ENCODE measurements at regions not wholly inside any gene's neighbourhood (a gene's known extent, or its start where the extent isn't known, plus 50 kb on each side); places are given as distances from the start of the nearest gene placed in this dataset.

DNA sequence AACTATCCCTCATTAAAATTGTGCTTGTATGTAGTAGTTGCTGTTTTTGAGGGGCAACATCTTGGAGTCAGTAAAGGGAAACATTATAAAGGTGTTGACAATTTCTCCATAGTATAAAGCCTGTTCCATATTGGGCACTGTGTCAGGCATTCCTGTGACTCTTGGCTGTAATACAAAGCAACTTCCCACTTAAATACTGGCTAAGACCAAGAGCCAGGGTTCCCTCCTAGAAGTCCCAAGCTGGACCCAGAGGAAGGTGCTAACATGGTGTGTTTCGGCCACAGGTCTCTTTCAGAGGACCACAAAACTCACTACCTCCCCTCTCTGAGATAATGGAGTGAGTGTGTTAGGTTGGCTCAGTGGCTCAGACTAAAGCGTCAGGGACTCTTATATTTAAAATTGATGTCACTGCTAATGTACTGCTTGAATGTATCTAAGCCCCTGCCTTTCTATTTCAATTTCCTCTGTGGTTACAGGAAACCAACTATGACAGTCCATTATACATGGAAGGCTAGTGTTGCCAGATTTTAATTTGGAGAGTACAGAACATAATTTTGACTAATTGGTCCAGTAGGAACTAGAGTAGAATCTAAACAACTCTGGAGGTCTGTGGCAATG, 74.7 kb upstream of the RGL1 start:
- H3K36me3 Mint-ChIP-seq, result peaks cover 0 to 5% (median 5%) of the 10 kb centered on the region in 3 donors
- DNase-seq, result no peak
- peaks cover 0 to 3% (median 0%) of the 10 kb centered on the region in 5 donors for H3K27me3 Mint-ChIP-seq
- H3K27ac Mint-ChIP-seq, result no peak overlapping the region
- H3K9me3 Mint-ChIP-seq, result peaks cover 0 to 5% (median 0%) of the 10 kb centered on the region in 9 donors
- no peaks in the 10 kb centered on the region for H3K4me1 Mint-ChIP-seq
- ATAC-seq, result no peak
- H3K4me3 Mint-ChIP-seq, result no peak overlapping the region
- POLR2A ChIA-PET, result no interaction called here

DNA sequence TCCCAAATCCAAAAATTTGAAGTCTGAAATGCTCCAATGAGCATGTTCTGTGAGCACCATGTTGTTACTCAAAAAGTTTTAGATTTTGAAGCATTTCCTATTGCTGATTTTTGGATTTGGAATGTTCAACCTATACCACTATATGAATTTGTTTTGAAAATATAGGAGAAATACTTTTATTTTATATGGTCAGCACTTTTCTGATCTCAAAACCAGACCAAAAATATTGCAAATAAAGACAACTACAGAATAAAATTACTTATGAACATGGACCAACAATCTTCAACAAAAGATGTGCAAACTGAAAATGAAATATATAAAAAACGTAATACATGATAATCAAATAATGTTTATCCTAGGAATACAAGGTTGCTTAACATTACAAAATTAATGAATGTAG, 73.7 kb upstream of the APOBEC4 start:
- H3K27me3 Mint-ChIP-seq, result peaks cover 0 to 3% (median 0%) of the 10 kb centered on the region in 5 donors
- POLR2A ChIA-PET, result no interaction called here
- peaks cover 0 to 5% (median 0%) of the 10 kb centered on the region in 9 donors for H3K9me3 Mint-ChIP-seq
- H3K4me1 Mint-ChIP-seq, result no peaks in the 10 kb centered on the region
- DNase-seq (no peak), ATAC-seq (no peak)
- H3K4me3 Mint-ChIP-seq, result no peak overlapping the region
- no peak overlapping the region for H3K27ac Mint-ChIP-seq
- peaks cover 0 to 5% (median 5%) of the 10 kb centered on the region in 3 donors for H3K36me3 Mint-ChIP-seq

DNA sequence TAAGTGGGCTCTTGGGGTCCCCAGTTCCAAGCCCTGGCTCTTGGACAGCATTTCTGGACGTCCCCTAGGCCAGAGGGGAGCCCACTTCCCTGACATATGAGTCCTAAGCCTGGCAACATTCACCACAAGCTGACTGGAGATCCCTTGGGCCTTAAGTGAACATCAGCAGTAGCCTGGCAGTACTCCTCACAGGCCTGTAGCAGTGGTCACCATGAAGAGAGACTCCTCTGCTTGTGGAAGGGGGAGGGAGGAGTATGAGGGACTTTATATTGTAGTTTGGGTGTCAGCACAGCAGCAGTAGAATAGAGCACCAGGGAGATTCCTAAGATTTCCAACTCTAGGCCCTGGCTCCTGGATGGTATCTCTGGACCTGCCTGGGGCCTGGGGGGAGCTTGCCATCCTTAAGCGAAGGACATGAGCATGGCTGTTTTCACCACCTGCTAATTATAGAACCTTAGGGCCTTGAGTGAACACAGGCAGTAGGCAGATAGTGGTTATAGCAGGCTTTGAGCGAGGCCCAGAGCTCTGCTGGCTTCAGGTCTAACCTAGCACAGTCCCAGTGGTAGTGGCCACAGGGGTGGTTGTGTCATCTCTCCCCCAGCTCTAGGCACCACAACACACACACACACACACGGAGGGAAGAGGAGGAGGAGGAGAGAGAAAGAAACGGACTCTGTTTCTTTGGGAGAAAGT, 71.4 kb upstream of the APOBEC4 start:
- Mint-ChIP-seq H3K27me3 (peaks cover 0 to 3% (median 0%) of the 10 kb centered on the region in 5 donors), H3K27ac (peak overlapping the region in 1 of 10 donors; percentile 33)
- ATAC-seq, result no peak

DNA sequence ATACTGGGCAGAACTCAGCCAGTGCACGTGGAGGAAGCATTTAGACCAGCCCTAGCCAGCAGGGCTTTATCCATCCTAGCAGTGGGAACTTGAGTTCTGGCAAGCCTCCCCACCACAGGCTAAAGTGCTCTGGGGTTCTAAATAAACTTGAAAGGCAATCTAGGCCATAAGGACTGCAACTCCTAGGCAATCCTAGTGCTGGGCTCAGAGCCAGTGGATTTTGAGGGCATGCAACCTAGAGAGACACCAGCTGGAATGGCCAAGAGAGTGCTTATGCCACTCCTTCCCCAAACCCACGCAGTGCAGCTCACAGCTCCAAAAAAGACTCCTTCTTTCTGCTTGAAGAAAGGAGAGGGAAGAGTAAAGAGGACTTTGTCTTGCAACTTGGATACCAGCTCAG, 70.5 kb upstream of the APOBEC4 start:
- Mint-ChIP-seq H3K27ac (no peak overlapping the region), H3K4me3 (no peak overlapping the region), H3K4me1 (no peaks in the 10 kb centered on the region), H3K9me3 (peaks cover 0 to 5% (median 0%) of the 10 kb centered on the region in 9 donors), H3K36me3 (peaks cover 0 to 5% (median 5%) of the 10 kb centered on the region in 3 donors), H3K27me3 (peaks cover 0 to 3% (median 0%) of the 10 kb centered on the region in 5 donors)
- POLR2A ChIA-PET, result no interaction called here
- DNase-seq, result no peak
- ATAC-seq, result no peak

More for the DNA sequence above, 71.4 kb upstream of the APOBEC4 start:
- Mint-ChIP-seq H3K36me3 (peaks cover 0 to 5% (median 5%) of the 10 kb centered on the region in 3 donors), H3K4me1 (no peaks in the 10 kb centered on the region), H3K4me3 (no peak overlapping the region), H3K9me3 (peaks cover 0 to 5% (median 0%) of the 10 kb centered on the region in 9 donors)
- DNase-seq, result no peak
- POLR2A ChIA-PET, result no interaction called here

DNA sequence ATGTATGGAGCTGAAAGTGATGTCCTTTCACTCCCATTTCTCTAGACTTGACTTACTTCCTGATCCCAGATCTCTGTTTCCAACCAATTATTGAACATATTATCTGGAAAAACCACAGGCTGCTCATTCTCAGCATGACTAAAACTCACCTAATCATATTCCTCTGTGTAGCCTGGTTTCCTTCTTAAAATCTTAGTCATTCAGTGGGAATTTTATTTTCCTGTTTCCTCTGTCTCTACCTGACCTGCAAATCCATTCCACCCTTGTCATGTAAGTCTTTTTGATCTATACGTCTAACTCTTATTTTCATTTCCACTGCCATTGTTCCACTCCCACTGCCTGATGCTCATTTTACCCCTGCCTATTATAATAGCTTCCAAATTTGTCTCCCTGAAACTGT, 67.9 kb upstream of the APOBEC4 start:
- Mint-ChIP-seq H3K27me3 (no peaks in the 10 kb centered on the region), H3K36me3 (peaks cover 0 to under 1% (median 0%) of the 10 kb centered on the region in 3 donors), H3K27ac (no peak overlapping the region), H3K4me3 (no peak overlapping the region), H3K4me1 (no peaks in the 10 kb centered on the region), H3K9me3 (no peaks in the 10 kb centered on the region)
- DNase-seq (no peak), ATAC-seq (no peak)
- POLR2A ChIA-PET, result no interaction called here

DNA sequence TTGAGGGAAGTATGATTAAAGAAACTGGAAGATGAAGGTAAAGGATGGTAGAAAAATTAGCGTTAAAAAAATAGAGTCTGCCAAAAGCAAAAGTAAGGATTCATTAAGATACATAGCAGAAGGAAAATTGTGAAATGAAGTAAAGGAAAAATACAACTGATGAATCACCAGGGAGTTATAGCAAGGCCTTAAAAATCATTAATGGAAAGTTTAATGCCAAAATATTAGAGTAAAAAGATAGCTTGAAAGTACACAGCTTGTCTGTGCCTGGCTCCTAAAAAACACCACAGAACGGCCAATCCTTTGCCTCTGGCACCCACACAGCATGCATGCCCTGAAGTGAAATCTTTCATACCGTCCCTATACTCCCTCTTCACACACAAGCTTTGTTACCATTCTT, 66.9 kb upstream of the APOBEC4 start:
- no peak for ATAC-seq
- H3K4me1 Mint-ChIP-seq, result no peaks in the 10 kb centered on the region
- POLR2A ChIA-PET, result no interaction called here
- no peak overlapping the region for H3K4me3 Mint-ChIP-seq
- H3K9me3 Mint-ChIP-seq, result no peaks in the 10 kb centered on the region
- H3K36me3 Mint-ChIP-seq, result peaks cover 0 to 2% (median 0%) of the 10 kb centered on the region in 3 donors
- no peak overlapping the region for H3K27ac Mint-ChIP-seq
- no peaks in the 10 kb centered on the region for H3K27me3 Mint-ChIP-seq
- no peak for DNase-seq

DNA sequence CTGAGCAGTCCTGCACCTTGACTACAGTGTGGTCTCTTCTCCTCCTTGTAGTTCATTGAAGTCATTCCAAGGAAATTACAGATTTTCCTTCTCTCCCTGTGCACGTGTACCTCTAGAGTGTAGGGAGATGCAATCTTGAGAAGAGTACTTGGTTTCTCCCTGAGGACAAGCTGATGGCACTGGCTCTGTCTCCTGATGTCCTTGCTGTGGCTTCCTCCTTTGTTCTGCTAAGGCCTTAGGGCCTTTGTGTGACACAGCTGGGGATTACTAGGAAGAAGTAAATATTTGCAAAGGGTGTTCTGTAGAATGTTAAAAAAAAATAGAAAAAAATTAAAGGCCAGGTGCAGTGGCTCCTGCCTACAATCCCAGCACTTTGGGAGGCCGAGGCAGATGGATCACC, 66.2 kb upstream of the APOBEC4 start:
- Mint-ChIP-seq H3K36me3 (peaks cover 0 to 2% (median 0%) of the 10 kb centered on the region in 3 donors), H3K27ac (no peak overlapping the region), H3K4me1 (no peaks in the 10 kb centered on the region), H3K27me3 (no peaks in the 10 kb centered on the region), H3K9me3 (no peaks in the 10 kb centered on the region), H3K4me3 (no peak overlapping the region)
- POLR2A ChIA-PET, result no interaction called here
- ATAC-seq, result no peak
- no peak for DNase-seq

DNA sequence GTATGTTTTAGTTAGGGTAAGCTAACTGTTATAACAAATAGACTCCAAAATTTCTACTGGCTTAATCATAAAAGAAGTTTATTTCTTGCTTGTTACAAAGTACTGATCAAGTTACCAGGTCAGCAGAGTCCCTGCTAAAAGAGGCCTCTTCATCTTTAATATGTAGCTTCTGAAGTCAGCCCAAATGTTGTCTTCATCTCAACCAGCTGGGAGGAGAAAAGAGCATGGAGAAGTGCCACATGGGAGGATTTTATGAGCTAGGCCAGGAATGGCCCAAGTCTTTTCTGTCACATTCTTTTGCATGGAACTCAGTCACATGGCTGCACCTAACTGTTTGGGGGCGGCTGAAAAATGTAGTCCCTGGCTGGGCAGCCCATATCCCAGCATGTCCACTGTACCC, 63.2 kb upstream of the APOBEC4 start:
- Mint-ChIP-seq H3K27me3 (no peaks in the 10 kb centered on the region), H3K27ac (no peak overlapping the region), H3K9me3 (no peaks in the 10 kb centered on the region), H3K36me3 (peaks cover 0 to 9% (median 0%) of the 10 kb centered on the region in 3 donors), H3K4me3 (no peak overlapping the region), H3K4me1 (no peaks in the 10 kb centered on the region)
- POLR2A ChIA-PET, result no interaction called here
- ATAC-seq (no peak), DNase-seq (no peak)

DNA sequence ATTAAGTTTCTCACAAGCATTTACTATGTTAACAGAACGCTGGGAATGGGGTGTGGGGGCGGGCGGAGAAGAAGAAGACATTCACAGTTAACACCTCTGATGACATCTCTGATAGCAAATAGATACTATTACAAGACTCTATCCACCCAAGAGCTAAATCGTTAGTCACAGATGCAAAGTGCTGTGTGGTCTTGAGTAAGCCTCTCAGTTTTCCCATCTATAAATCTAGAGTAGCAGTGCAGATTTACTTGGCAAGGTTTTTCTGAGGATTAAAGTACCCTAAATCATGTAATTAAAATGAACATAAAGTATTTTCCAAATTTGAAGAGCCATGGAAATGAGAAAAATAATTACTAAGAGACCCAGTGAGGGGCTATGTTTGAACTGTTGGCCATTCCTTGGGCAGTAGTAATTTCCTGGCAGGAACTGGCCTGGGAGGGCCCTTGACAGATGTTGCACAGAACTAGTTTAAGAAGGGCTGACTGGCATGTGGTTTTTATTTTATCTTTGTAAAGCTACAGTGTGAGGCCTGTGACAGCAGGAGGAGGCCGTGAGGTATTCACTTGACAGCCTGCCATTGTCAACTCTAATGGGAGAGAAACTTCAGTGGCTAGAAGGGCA, 58.7 kb upstream of the APOBEC4 start:
- ATAC-seq (no peak), DNase-seq (no peak)
- POLR2A ChIA-PET, result no interaction called here
- no peaks in the 10 kb centered on the region for H3K9me3 Mint-ChIP-seq
- no peak overlapping the region for H3K4me3 Mint-ChIP-seq
- no peaks in the 10 kb centered on the region for H3K27me3 Mint-ChIP-seq
- peak overlapping the region in 1 of 10 donors; percentile 20 for H3K27ac Mint-ChIP-seq
- H3K4me1 Mint-ChIP-seq, result no peaks in the 10 kb centered on the region
- H3K36me3 Mint-ChIP-seq, result peaks cover 0 to 14% (median 0%) of the 10 kb centered on the region in 3 donors

DNA sequence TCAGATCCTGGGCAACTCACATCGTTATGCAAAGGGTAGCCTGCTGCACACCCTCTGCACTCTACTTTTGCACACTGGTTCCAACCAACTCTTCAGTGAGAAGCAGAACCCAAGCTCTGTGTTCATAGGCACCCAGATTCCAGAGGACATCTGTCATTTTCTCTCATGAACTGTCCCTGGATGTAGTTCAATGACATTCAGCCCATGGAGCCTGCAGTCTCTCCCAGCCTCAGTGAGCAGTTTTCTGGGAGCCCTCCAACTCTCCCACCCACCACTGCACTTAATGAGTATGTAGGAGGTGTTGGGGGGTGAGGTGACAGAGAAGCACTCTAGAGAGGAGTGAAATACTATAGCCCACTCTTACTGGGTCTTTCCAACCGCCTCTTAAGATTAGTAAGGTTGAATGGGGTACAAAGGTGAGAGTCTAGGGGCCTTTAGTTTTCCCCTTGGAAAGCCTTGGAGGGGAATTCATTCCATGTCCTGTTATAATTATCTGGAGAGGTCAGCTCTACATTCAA, 58.1 kb upstream of the APOBEC4 start:
- peak overlapping the region in 2 of 10 donors; percentile 20 to 79 for H3K27ac Mint-ChIP-seq
- no peaks in the 10 kb centered on the region for H3K27me3 Mint-ChIP-seq
- POLR2A ChIA-PET, result no interaction called here
- no peak for DNase-seq
- no peak overlapping the region for H3K4me3 Mint-ChIP-seq
- no peaks in the 10 kb centered on the region for H3K4me1 Mint-ChIP-seq
- H3K36me3 Mint-ChIP-seq, result peaks cover 0 to 14% (median 0%) of the 10 kb centered on the region in 3 donors
- no peaks in the 10 kb centered on the region for H3K9me3 Mint-ChIP-seq
- ATAC-seq, result no peak

DNA sequence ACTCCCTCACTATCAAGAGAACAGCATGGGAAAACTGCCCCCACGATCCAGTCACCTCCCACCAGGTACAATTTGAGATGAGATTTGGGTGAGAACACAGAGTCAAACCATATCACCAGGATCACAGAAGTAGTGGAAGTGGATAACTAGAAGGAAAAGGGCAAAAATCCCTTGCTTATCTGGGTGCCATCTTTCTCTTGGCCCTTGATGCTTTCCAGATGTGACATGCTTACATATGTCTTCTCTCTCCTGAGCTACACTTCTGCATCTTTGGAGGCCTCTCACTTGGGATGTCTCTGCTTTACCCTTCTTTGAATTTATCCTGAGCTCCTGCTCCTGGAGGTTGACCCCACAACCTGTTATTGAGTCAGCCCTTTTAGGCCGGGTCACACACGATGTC, 57.6 kb upstream of the APOBEC4 start:
- Mint-ChIP-seq H3K4me1 (no peaks in the 10 kb centered on the region), H3K27ac (peak overlapping the region in 2 of 10 donors; percentile 36 to 79), H3K27me3 (no peaks in the 10 kb centered on the region), H3K9me3 (no peaks in the 10 kb centered on the region), H3K36me3 (peaks cover 0 to 11% (median 0%) of the 10 kb centered on the region in 3 donors), H3K4me3 (no peak overlapping the region)
- ATAC-seq (no peak), DNase-seq (no peak)
- POLR2A ChIA-PET, result no interaction called here

DNA sequence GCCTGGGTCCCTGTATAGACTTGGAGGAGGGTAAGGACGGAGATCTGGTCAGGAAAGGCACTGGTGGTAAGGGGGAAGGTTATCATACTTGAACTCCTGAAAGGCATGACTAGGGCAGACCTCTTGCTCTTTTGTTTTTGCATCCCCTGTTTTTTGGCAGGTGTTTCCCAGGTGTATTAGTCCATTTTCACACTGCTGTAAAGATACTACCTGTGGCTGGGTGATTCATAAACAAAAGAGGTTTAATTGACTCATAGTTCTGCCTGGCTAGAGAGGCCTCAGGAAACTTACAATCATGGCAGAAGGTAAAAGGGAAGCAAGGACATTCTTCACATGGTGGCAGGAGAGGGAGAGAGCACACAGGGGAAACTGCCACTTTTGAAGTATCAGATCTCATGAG, 57.2 kb upstream of the APOBEC4 start:
- no peak overlapping the region for H3K4me3 Mint-ChIP-seq
- DNase-seq, result no peak
- H3K27ac Mint-ChIP-seq, result no peak overlapping the region
- no peaks in the 10 kb centered on the region for H3K27me3 Mint-ChIP-seq
- ATAC-seq, result no peak
- H3K36me3 Mint-ChIP-seq, result peaks cover 0 to 11% (median 0%) of the 10 kb centered on the region in 3 donors
- POLR2A ChIA-PET, result no interaction called here
- H3K9me3 Mint-ChIP-seq, result no peaks in the 10 kb centered on the region
- H3K4me1 Mint-ChIP-seq, result no peaks in the 10 kb centered on the region

DNA sequence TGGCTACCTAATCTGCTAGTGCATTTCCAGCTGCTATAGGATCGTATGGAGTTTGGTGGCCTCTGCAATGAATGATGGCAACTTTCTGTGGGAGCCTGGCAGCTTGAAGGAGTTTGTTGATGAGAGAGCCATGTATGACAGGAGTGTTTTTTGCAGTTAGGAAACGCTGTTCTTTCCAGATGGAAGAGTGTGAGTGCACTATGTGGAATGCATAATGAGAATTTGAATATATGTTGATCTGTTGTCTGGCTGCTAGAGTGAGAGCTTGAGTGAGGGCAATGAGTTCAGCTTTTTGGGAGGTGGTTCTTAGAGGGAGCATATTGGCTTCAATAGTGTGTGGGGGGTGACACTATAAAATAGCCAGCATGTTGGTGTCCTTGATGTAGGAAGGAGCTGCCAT, 51.0 kb upstream of the APOBEC4 start:
- Mint-ChIP-seq H3K27ac (no peak overlapping the region), H3K27me3 (no peaks in the 10 kb centered on the region), H3K9me3 (no peaks in the 10 kb centered on the region), H3K4me3 (no peak overlapping the region), H3K36me3 (peaks cover 0 to 3% (median 0%) of the 10 kb centered on the region in 3 donors), H3K4me1 (peaks cover 0 to 4% (median 0%) of the 10 kb centered on the region in 4 donors)
- no peak for DNase-seq
- ATAC-seq, result no peak
- POLR2A ChIA-PET, result no interaction called here

All from naive thymus-derived CD8-positive, alpha-beta T cell (primary cell).